ENCODE measurements at regions not wholly inside any gene's neighbourhood (a gene's known extent, or its start where the extent isn't known, plus 50 kb on each side); places are given as distances from the start of the nearest gene placed in this dataset.

GRCh38 chr2:217070611-217071010, 210.7 kb upstream of the TNP1 start:
- no peak for TF ChIP-seq POLR2AphosphoS5 (IDR thresholded peaks at IDR 0.05)
- TF ChIP-seq CTCF (IDR thresholded peaks at IDR 0.05) = no peak
- no peak for TF ChIP-seq POLR2A (IDR thresholded peaks at IDR 0.05)
